Prostate gland (tissue), 2 donors: ENCODE measurements at regions not wholly inside any gene's neighbourhood (a gene's known extent, or its start where the extent isn't known, plus 50 kb on each side); places are given as distances from the start of the nearest gene placed in this dataset.

Source experiments
- DNase-seq: peaks from one replicate; pipeline ENCODE4 v3.0.0-alpha.2; 2019; ENCODE audit warnings: low spot score
- H3K27ac ChIP-seq, 2 donors: fragments of 200-600 bp; sonication (generic); 2 replicates each; pipeline ENCODE4 v1.5.1; 2017 to 2019
- H3K27me3 ChIP-seq: fragments of 200-600 bp; sonication (generic); replicated peaks from 2 replicates; pipeline ENCODE4 v1.5.1; 2019; ENCODE audit not compliant: insufficient read depth
- H3K36me3 ChIP-seq, 2 donors: fragments of 200-600 bp; sonication (generic); 1 replicate in 1 of 2; 2 replicates in 1 of 2; pipeline versions ENCODE4 v1.5.1 to v1.8.1; 2017 to 2019
- H3K4me1 ChIP-seq: fragments of 200-600 bp; sonication (generic); replicated peaks from 2 replicates; pipeline ENCODE4 v1.5.1; 2019
- H3K4me3 ChIP-seq, 2 donors: fragments of 200-600 bp; sonication (generic); 2 replicates each; pipeline ENCODE4 v1.5.1; 2017 to 2019
- H3K9me3 ChIP-seq: fragments of 200-600 bp; sonication (generic); 2 replicates; pipeline ENCODE4 v1.5.1; 2017
- CTCF ChIP-seq, 4 experiments: fragments of 200-600 bp in 2 of 4; fragments of 450-650 bp in 2 of 4; sonication (generic) in 2 of 4; IDR thresholded peaks; 1 replicate in 3 of 4; 2 replicates in 1 of 4; pipeline ENCODE4 v1.5.1; 2016 to 2019; ENCODE audit warnings: antibody characterized with exemption in 4 of 4, mild to moderate bottlenecking in 2 of 4, moderate library complexity in 2 of 4
- POLR2A ChIP-seq: fragments of 450-650 bp; IDR thresholded peaks from one replicate; pipeline ENCODE4 v1.6.1; 2016; ENCODE audit warnings: antibody characterized with exemption, mild to moderate bottlenecking
- POLR2AphosphoS5 ChIP-seq: sonication (generic); formaldehyde crosslinking; IDR thresholded peaks from one replicate; pipeline ENCODE4 v1.6.1; 2017; ENCODE audit warnings: antibody characterized with exemption
- WGBS: methylation state at CpG from one replicate; pipeline ENCODE4 v1.1.5; 2018; 5-methylcytosine and 5-hydroxymethylcytosine counted together
- intact Hi-C: fragments of 100-400 bp; cut with DNase I; formaldehyde crosslinking; loops from one replicate; pipeline ENCODE4 v1.14.2; 2022

GRCh38 chr9:105142406-105143135, 101.9 kb upstream of the SLC44A1 start:
- no peaks in the 10 kb centered on the region for H3K36me3 ChIP-seq
- H3K27me3 ChIP-seq = no peaks in the 10 kb centered on the region
- H3K9me3 ChIP-seq = no peaks in the 10 kb centered on the region
- 87% methylated on average over 8 of the region's 8 CpGs for WGBS
- DNase-seq = no peak
- intact Hi-C loops = no loop called here
- TF ChIP-seq CTCF (IDR thresholded peaks at IDR 0.05) (no peak), POLR2AphosphoS5 (no peak), POLR2A (no peak)
- no peak overlapping the region for H3K4me3 ChIP-seq
- H3K27ac ChIP-seq = no peak overlapping the region
- H3K4me1 ChIP-seq = no peaks in the 10 kb centered on the region

GRCh38 chr9:105143136-105143430, 101.4 kb upstream of the SLC44A1 start:
- Histone ChIP-seq H3K9me3 (no peaks in the 10 kb centered on the region), H3K4me3 (no peak overlapping the region), H3K27me3 (no peaks in the 10 kb centered on the region), H3K27ac (no peak overlapping the region), H3K36me3 (no peaks in the 10 kb centered on the region), H3K4me1 (no peaks in the 10 kb centered on the region)
- DNase-seq = no peak
- WGBS = 96% methylated on average over 6 of the region's 6 CpGs
- intact Hi-C loops = no loop called here
- TF ChIP-seq POLR2A (no peak), CTCF (IDR thresholded peaks at IDR 0.05) (no peak), POLR2AphosphoS5 (no peak)

GRCh38 chr9:105144076-105144475, 100.4 kb upstream of the SLC44A1 start:
- WGBS = 93% methylated on average over 1 of the region's 1 CpG
- H3K4me3 ChIP-seq = no peak overlapping the region
- no peaks in the 10 kb centered on the region for H3K4me1 ChIP-seq
- H3K9me3 ChIP-seq = no peaks in the 10 kb centered on the region
- intact Hi-C loops = no loop called here
- no peak for TF ChIP-seq CTCF (IDR thresholded peaks at IDR 0.05)
- TF ChIP-seq POLR2A = no peak
- TF ChIP-seq POLR2AphosphoS5 = no peak
- H3K27me3 ChIP-seq = no peaks in the 10 kb centered on the region
- H3K36me3 ChIP-seq = no peaks in the 10 kb centered on the region
- H3K27ac ChIP-seq = no peak overlapping the region
- DNase-seq = no peak

- Histone ChIP-seq H3K9me3 (no peaks in the 10 kb centered on the region), H3K4me1 (no peaks in the 10 kb centered on the region), H3K4me3 (no peak overlapping the region), H3K27ac (no peak overlapping the region), H3K36me3 (no peaks in the 10 kb centered on the region), H3K27me3 (no peaks in the 10 kb centered on the region)
- WGBS = 63% methylated on average over 2 of the region's 2 CpGs
- DNase-seq = no peak
- no peak for TF ChIP-seq POLR2A
- no peak for TF ChIP-seq CTCF (IDR thresholded peaks at IDR 0.05)
- no peak for TF ChIP-seq POLR2AphosphoS5
- intact Hi-C loops = no loop called here
Measured at GRCh38 chr9:105144841-105145240, 99.6 kb upstream of the SLC44A1 start.

GRCh38 chr9:105146677-105147076, 97.8 kb upstream of the SLC44A1 start:
- no peaks in the 10 kb centered on the region for H3K27me3 ChIP-seq
- WGBS = 52% methylated on average over 5 of the region's 5 CpGs
- intact Hi-C loops = no loop called here
- H3K36me3 ChIP-seq = no peaks in the 10 kb centered on the region
- TF ChIP-seq POLR2A (no peak), POLR2AphosphoS5 (no peak), CTCF (IDR thresholded peaks at IDR 0.05) (no peak)
- H3K27ac ChIP-seq = no peak overlapping the region
- no peaks in the 10 kb centered on the region for H3K4me1 ChIP-seq
- H3K9me3 ChIP-seq = no peaks in the 10 kb centered on the region
- no peak for DNase-seq
- H3K4me3 ChIP-seq = no peak overlapping the region
